H1 (cell line): ENCODE measurements at regions not wholly inside any gene's neighbourhood (a gene's known extent, or its start where the extent isn't known, plus 50 kb on each side); places are given as distances from the start of the nearest gene placed in this dataset.

ENCODE experiments used
- CHD7 ChIP-seq: fragments of 300-600 bp; sonication (generic); IDR thresholded peaks from 2 replicates; pipeline ENCODE4 v1.7.1; 2012; ENCODE audit warnings: low read length, moderate library complexity, mild to moderate bottlenecking, inconsistent platforms; ENCODE audit not compliant: insufficient replicate concordance
- CTCF ChIP-seq, 3 experiments: IDR thresholded peaks; 1 replicate in 2 of 3; 2 replicates in 1 of 3; pipeline versions ENCODE4 v1.5.1 to v1.6.1; 2011; ENCODE audit warnings: low read length in 3 of 3, mild to moderate bottlenecking in 3 of 3, inconsistent platforms in 2 of 3, low read depth in 1 of 3, moderate library complexity in 1 of 3; ENCODE audit not compliant: insufficient read depth in 1 of 3; ENCODE audit errors: control extremely low read depth in 1 of 3
- EZH2 ChIP-seq: fragments of 200-600 bp; sonication (generic); IDR thresholded peaks from 2 replicates; pipeline ENCODE4 v1.7.1; 2012; ENCODE audit warnings: low read depth, mild to moderate bottlenecking, moderate library complexity, low read length, inconsistent platforms; ENCODE audit not compliant: severe bottlenecking
- NRF1 ChIP-seq: IDR thresholded peaks from 2 replicates; pipeline ENCODE4 v1.6.1; 2011; ENCODE audit warnings: mild to moderate bottlenecking, low read depth, low read length, improper control_type of control experiment
- PHF8 ChIP-seq: fragments of 200-600 bp; sonication (generic); conservative IDR thresholded peaks from 2 replicates; pipeline ENCODE4 v1.7.1; 2012; ENCODE audit warnings: low read depth, mild to moderate bottlenecking, inconsistent platforms, low read length, moderate library complexity
- POLR2A ChIP-seq, 2 experiments: IDR thresholded peaks; 1 replicate in 1 of 2; 2 replicates in 1 of 2; pipeline ENCODE4 v1.6.1; 2011; ENCODE audit warnings: low read depth in 2 of 2, low read length in 2 of 2, mild to moderate bottlenecking in 2 of 2; ENCODE audit errors: control extremely low read depth in 1 of 2
- SP2 ChIP-seq: IDR thresholded peaks from 2 replicates; pipeline ENCODE4 v1.6.1; 2012; ENCODE audit warnings: mild to moderate bottlenecking, low read length, inconsistent platforms

DNA sequence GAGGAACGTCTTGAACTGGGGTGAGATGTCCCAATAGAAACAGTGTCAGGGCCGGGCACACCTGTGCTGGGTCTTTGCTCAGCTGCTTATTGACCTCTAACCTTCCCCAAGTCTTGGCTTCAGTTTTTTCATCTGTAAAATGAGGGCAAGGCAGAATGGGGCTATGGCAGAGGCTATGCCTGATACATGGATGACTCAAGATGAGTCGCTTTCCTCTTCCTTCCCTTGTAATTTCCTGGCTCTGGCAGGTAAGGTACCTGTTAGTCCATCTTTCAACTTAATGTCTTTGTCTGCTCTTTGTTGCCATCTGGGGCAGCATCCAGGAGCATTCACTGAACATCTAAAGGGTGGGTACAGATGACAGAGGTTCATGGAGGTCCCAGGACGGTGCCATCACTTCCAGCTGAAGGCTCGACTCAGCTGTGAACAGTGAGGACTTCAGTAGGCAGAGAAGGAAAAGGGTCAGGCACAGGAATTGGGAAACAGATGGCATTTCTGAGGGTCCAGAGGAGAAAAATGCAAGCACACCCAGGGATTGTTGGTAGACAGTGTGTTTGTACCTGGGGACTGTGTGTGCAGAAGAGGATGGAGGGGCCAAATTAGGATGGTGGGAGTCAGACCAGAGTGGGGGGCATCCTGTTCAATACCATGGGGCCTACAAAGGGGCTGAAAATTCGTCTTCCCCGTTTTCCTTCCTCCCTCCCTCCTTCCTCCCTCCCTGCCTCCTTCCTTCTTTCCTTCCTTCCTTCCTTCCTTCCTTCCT, 268.3 kb downstream of the VRK1 start:
- TF ChIP-seq NRF1 = no peak
- TF ChIP-seq POLR2A (IDR thresholded peaks at IDR 0.05; ENCODE audit: control extremely low read depth in 1 of 2, low read depth in 2 of 2, low read length in 2 of 2) = no peak
- TF ChIP-seq EZH2 = no peak
- TF ChIP-seq CHD7 = no peak
- TF ChIP-seq PHF8 = no peak
- no peak for TF ChIP-seq SP2
- no peak for TF ChIP-seq CTCF (IDR thresholded peaks at IDR 0.05; ENCODE audit: control extremely low read depth in 1 of 3, insufficient read depth in 1 of 3, low read depth in 1 of 3, low read length in 3 of 3)
